HCT116 (cell line): ENCODE measurements at regions not wholly inside any gene's neighbourhood (a gene's known extent, or its start where the extent isn't known, plus 50 kb on each side); places are given as distances from the start of the nearest gene placed in this dataset.

Experiments used
- CTCF ChIP-seq, 3 experiments: fragments of 200-600 bp in 1 of 3; sonication (generic) in 1 of 3; IDR thresholded peaks in 2 of 3; conservative IDR thresholded peaks in 1 of 3; 2 replicates each; pipeline ENCODE4 v1.5.1; 2012 to 2017; ENCODE audit warnings: low read depth in 2 of 3, low read length in 2 of 3, antibody characterized with exemption in 1 of 3, borderline replicate concordance in 1 of 3, control low read depth in 1 of 3, mild to moderate bottlenecking in 1 of 3, mixed read lengths in 1 of 3, mixed run types in 1 of 3, moderate library complexity in 1 of 3; ENCODE audit not compliant: insufficient read depth in 1 of 3
- EZH2 ChIP-seq: fragments of 200-600 bp; sonication (generic); IDR thresholded peaks from 2 replicates; pipeline ENCODE4 v1.6.1; 2017; ENCODE audit warnings: antibody characterized with exemption, mixed run types
- FOSL1 ChIP-seq: IDR thresholded peaks from 2 replicates; pipeline ENCODE4 v1.6.1; 2012; ENCODE audit warnings: low read depth
- POLR2A ChIP-seq: IDR thresholded peaks from 2 replicates; pipeline ENCODE4 v1.7.0; 2011; ENCODE audit warnings: borderline replicate concordance; ENCODE audit not compliant: insufficient read depth, insufficient read length; ENCODE audit errors: extremely low read depth
- POLR2AphosphoS5 ChIP-seq: IDR thresholded peaks from 2 replicates; pipeline ENCODE4 v1.6.1; 2011; ENCODE audit warnings: mild to moderate bottlenecking, low read depth, low read length, moderate library complexity
- YY1 ChIP-seq: IDR thresholded peaks from 2 replicates; pipeline ENCODE4 v1.6.1; 2011; ENCODE audit warnings: low read length, low read depth, moderate library complexity, mild to moderate bottlenecking; ENCODE audit not compliant: insufficient replicate concordance; ENCODE audit errors: extremely low read depth
- ZFX ChIP-seq: fragments of 450-650 bp; IDR thresholded peaks from 2 replicates; pipeline ENCODE4 v1.6.1; 2017

- no peak for TF ChIP-seq EZH2
- TF ChIP-seq POLR2A = no peak
- no peak for TF ChIP-seq CTCF (IDR thresholded peaks at IDR 0.05 in 2 of 3, conservative IDR thresholded peaks at IDR 0.05 in 1 of 3; ENCODE audit: borderline replicate concordance in 1 of 3, insufficient read depth in 1 of 3, low read depth in 2 of 3, low read length in 2 of 3)
- no peak for TF ChIP-seq ZFX
- TF ChIP-seq POLR2AphosphoS5 = no peak
- TF ChIP-seq YY1 = no peak
- TF ChIP-seq FOSL1 = no peak
Observed at GRCh38 chr2:239768907-239769553, 256.1 kb downstream of the NDUFA10 start.
